Keratinocyte (primary cell): ENCODE measurements at regions not wholly inside any gene's neighbourhood (a gene's known extent, or its start where the extent isn't known, plus 50 kb on each side); places are given as distances from the start of the nearest gene placed in this dataset.

Source experiments
- DNase-seq: peaks from one replicate; pipeline ENCODE4 v3.0.0-alpha.2; 2011; ENCODE audit warnings: low read depth, missing footprints, low spot score
- FAIRE-seq: peaks from 2 replicates; lab custom pipeline; 2011; peaks lifted over from hg19 to GRCh38; lab: Jason Lieb, UNC
- H2AFZ ChIP-seq: 2 replicates; pipeline ENCODE4 v1.6.0; 2012; ENCODE audit warnings: low read length, control low read depth, inconsistent platforms; ENCODE audit not compliant: control insufficient read depth
- H3K27ac ChIP-seq: 2 replicates; pipeline ENCODE4 v1.5.1; 2011; ENCODE audit warnings: low read length; ENCODE audit not compliant: control insufficient read depth, insufficient read depth
- H3K27me3 ChIP-seq: 3 replicates; pipeline ENCODE4 v1.6.0; 2011; ENCODE audit warnings: low read length; ENCODE audit not compliant: control insufficient read depth, insufficient read depth; ENCODE audit errors: extremely low read depth
- H3K36me3 ChIP-seq, 2 experiments: 2 replicates in 1 of 2; 3 replicates in 1 of 2; pipeline ENCODE4 v1.5.1; 2011; ENCODE audit warnings: low read length in 2 of 2, mild to moderate bottlenecking in 1 of 2; ENCODE audit not compliant: control insufficient read depth in 2 of 2, insufficient read depth in 2 of 2; ENCODE audit errors: extremely low read depth in 1 of 2
- H3K4me1 ChIP-seq: 3 replicates; pipeline ENCODE4 v1.5.1; 2011; ENCODE audit warnings: low read length; ENCODE audit not compliant: control insufficient read depth, insufficient read depth; ENCODE audit errors: extremely low read depth
- H3K4me2 ChIP-seq: 3 replicates; pipeline ENCODE4 v1.6.0; 2011; ENCODE audit warnings: low read depth, low read length; ENCODE audit not compliant: control insufficient read depth, insufficient read depth; ENCODE audit errors: extremely low read depth
- H3K4me3 ChIP-seq, 3 experiments: fragments of 200-600 bp in 1 of 3; sonication (generic) in 1 of 3; 2 replicates in 2 of 3; 3 replicates in 1 of 3; pipeline ENCODE4 v1.5.1; 2011 to 2016; ENCODE audit warnings: low read length in 3 of 3, mild to moderate bottlenecking in 3 of 3, control low read depth in 2 of 3, inconsistent platforms in 1 of 3, low read depth in 1 of 3, mixed read lengths in 1 of 3, mixed run types in 1 of 3, moderate library complexity in 1 of 3; ENCODE audit not compliant: control insufficient read depth in 2 of 3, insufficient read depth in 2 of 3; ENCODE audit errors: extremely low read depth in 1 of 3
- H3K79me2 ChIP-seq: 2 replicates; pipeline ENCODE4 v1.6.0; 2012; ENCODE audit warnings: low read length; ENCODE audit not compliant: control insufficient read depth, insufficient read depth
- H3K9ac ChIP-seq: 3 replicates; pipeline ENCODE4 v1.6.0; 2011; ENCODE audit warnings: low read length; ENCODE audit not compliant: control insufficient read depth, insufficient read depth; ENCODE audit errors: extremely low read depth
- H3K9me1 ChIP-seq: 3 replicates; pipeline ENCODE4 v1.6.0; 2011; ENCODE audit warnings: low read length; ENCODE audit not compliant: control insufficient read depth, insufficient read depth; ENCODE audit errors: extremely low read depth
- H3K9me3 ChIP-seq: 2 replicates; pipeline ENCODE4 v1.5.1; 2012; ENCODE audit warnings: low read depth, low read length; ENCODE audit not compliant: control insufficient read depth
- H4K20me1 ChIP-seq: 3 replicates; pipeline ENCODE4 v1.6.0; 2011; ENCODE audit warnings: low read length; ENCODE audit not compliant: control insufficient read depth, insufficient read depth; ENCODE audit errors: extremely low read depth
- EZH2 ChIP-seq: IDR thresholded peaks from one replicate; pipeline ENCODE4 v1.6.1; 2012; ENCODE audit warnings: inconsistent platforms, mild to moderate bottlenecking, low read length, moderate library complexity
- dilution Hi-C: fragments of 300-500 bp; cut with MboI; formaldehyde crosslinking; loops from one replicate; pipeline ENCODE4 v1.7.0; 2020; ENCODE audit warnings: low sequenced_read_pairs; ENCODE audit not compliant: extremely low pct_ligation_motif_present
- TF ChIP-seq, protein P1 (sequence below), 3 experiments: IDR thresholded peaks in 1 of 3; conservative IDR thresholded peaks in 1 of 3; optimal IDR thresholded peaks in 1 of 3; 2 replicates in 2 of 3; 3 replicates in 1 of 3; pipeline versions ENCODE3 to v1.5.1; 2011; ENCODE audit warnings: low read length in 3 of 3, mild to moderate bottlenecking in 3 of 3, moderate library complexity in 2 of 3, control low read depth in 1 of 3, inconsistent platforms in 1 of 3; ENCODE audit not compliant: insufficient read depth in 2 of 3; ENCODE audit errors: extremely low read depth in 1 of 3

DNA sequence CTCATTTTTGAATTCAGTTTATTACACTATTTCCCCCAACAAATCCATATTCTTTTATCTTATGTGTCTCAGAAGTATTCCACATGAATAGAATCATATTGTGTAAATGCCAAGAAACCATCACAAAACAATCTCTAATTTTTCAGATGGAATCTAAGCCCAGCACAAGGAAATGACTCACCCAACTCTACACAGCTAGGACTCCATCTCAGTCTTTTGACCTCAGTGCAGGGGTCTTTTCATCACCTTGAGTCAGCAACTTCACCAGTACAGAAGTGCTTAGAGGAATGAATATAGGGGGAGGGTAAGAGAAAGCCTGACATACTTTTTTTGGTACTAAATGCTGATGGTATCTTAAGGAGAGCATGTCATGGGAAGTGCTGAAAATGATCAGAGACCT is 169.3 kb upstream of the LRRN1 start:
- Histone ChIP-seq H3K79me2 (no peaks in the 10 kb centered on the region), H3K4me3 (no peak overlapping the region), H3K9ac (no peak overlapping the region), H3K27ac (no peak overlapping the region), H4K20me1 (no peaks in the 10 kb centered on the region), H3K4me2 (no peak overlapping the region), H3K9me1 (no peaks in the 10 kb centered on the region), H3K4me1 (no peaks in the 10 kb centered on the region), H3K36me3 (no peaks in the 10 kb centered on the region), H3K27me3 (no peaks in the 10 kb centered on the region), H3K9me3 (no peaks in the 10 kb centered on the region), H2AFZ (no peak overlapping the region)
- dilution Hi-C loops = no loop called here
- TF ChIP-seq, protein P1, sequence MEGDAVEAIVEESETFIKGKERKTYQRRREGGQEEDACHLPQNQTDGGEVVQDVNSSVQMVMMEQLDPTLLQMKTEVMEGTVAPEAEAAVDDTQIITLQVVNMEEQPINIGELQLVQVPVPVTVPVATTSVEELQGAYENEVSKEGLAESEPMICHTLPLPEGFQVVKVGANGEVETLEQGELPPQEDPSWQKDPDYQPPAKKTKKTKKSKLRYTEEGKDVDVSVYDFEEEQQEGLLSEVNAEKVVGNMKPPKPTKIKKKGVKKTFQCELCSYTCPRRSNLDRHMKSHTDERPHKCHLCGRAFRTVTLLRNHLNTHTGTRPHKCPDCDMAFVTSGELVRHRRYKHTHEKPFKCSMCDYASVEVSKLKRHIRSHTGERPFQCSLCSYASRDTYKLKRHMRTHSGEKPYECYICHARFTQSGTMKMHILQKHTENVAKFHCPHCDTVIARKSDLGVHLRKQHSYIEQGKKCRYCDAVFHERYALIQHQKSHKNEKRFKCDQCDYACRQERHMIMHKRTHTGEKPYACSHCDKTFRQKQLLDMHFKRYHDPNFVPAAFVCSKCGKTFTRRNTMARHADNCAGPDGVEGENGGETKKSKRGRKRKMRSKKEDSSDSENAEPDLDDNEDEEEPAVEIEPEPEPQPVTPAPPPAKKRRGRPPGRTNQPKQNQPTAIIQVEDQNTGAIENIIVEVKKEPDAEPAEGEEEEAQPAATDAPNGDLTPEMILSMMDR (optimal IDR thresholded peaks at IDR 0.05 in 1 of 3, IDR thresholded peaks at IDR 0.05 in 1 of 3, conservative IDR thresholded peaks at IDR 0.05 in 1 of 3; ENCODE audit: extremely low read depth in 1 of 3, insufficient read depth in 2 of 3, low read length in 3 of 3) = no peak
- TF ChIP-seq EZH2 = no peak
- DNase-seq (no peak), FAIRE-seq (no peak)

DNA sequence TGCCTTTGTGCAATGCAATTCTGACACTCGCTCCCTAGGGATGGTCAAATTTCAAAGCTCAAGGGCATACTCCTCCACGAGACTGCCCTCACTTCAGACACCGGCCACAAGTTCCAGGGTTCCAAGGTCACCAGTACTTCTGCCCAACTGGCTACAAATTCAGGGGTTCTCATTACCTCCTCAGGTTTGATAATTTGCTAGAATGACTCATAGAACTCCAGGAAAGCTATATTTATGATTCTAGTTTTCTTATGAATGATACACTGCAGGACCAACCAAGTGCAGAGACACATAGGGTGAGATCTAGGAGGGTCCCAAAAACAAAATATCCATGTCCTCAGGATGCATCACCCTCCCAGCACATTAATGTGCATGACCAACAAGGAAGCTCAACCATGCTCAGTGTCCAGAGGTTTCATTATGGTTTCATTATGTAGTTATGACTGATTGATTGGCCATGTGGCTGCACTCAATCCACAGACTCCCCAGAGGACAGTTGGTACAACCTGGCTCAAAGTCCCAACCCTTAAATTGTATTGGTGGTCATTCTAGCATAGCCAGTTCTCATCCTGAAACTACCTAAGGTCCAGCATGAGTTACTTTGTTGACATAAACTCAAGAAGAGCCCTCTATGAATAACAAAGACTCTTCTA is 170.4 kb upstream of the LRRN1 start:
- DNase-seq (no peak), FAIRE-seq (no peak)
- no peak for TF ChIP-seq EZH2
- TF ChIP-seq, protein P1 (optimal IDR thresholded peaks at IDR 0.05 in 1 of 3, IDR thresholded peaks at IDR 0.05 in 1 of 3, conservative IDR thresholded peaks at IDR 0.05 in 1 of 3; ENCODE audit: extremely low read depth in 1 of 3, insufficient read depth in 2 of 3, low read length in 3 of 3) = no peak
- Histone ChIP-seq H3K27ac (no peak overlapping the region), H3K9me1 (no peaks in the 10 kb centered on the region), H3K4me2 (no peak overlapping the region), H3K27me3 (no peaks in the 10 kb centered on the region), H3K79me2 (no peaks in the 10 kb centered on the region), H4K20me1 (no peaks in the 10 kb centered on the region), H3K4me1 (no peaks in the 10 kb centered on the region), H3K9ac (no peak overlapping the region), H3K36me3 (no peaks in the 10 kb centered on the region), H2AFZ (no peak overlapping the region), H3K4me3 (no peak overlapping the region), H3K9me3 (no peaks in the 10 kb centered on the region)
- dilution Hi-C loops = no loop called here
